HEK293 (cell line): ENCODE measurements at regions not wholly inside any gene's neighbourhood (a gene's known extent, or its start where the extent isn't known, plus 50 kb on each side); places are given as distances from the start of the nearest gene placed in this dataset.

Experiments
- ATF2 ChIP-seq: fragments of 450-650 bp; formaldehyde crosslinking; IDR thresholded peaks from 2 replicates; pipeline ENCODE4 v1.5.1; 2016; ENCODE audit warnings: missing biosample characterization, missing genetic modification characterization, low read depth
- HOXC10 ChIP-seq: sonication (generic); formaldehyde crosslinking; IDR thresholded peaks from 2 replicates; pipeline ENCODE4 v1.8.1; 2023; ENCODE audit warnings: mild to moderate bottlenecking, missing genetic modification reagents
- ZNF114 ChIP-seq: fragments of 450-650 bp; formaldehyde crosslinking; IDR thresholded peaks from 2 replicates; pipeline ENCODE4 v1.5.0; 2017; ENCODE audit warnings: missing biosample characterization, missing genetic modification characterization
- ZNF19 ChIP-seq: fragments of 450-650 bp; formaldehyde crosslinking; IDR thresholded peaks from 2 replicates; pipeline ENCODE4; 2016; ENCODE audit warnings: missing biosample characterization, missing genetic modification characterization, low read depth
- ZNF335 ChIP-seq: fragments of 450-650 bp; formaldehyde crosslinking; conservative IDR thresholded peaks from 2 replicates; pipeline ENCODE4 v1.5.1; 2016; ENCODE audit warnings: missing biosample characterization, missing genetic modification characterization
- ZNF350 ChIP-seq: fragments of 450-650 bp; formaldehyde crosslinking; IDR thresholded peaks from 2 replicates; pipeline ENCODE4 v1.5.0; 2017; ENCODE audit warnings: missing biosample characterization, mild to moderate bottlenecking, missing genetic modification characterization
- ZNF391 ChIP-seq: fragments of 450-650 bp; formaldehyde crosslinking; IDR thresholded peaks from 2 replicates; pipeline ENCODE4 v1.5.1; 2016; ENCODE audit warnings: low read depth, missing biosample characterization, missing genetic modification characterization, borderline replicate concordance
- ZNF423 ChIP-seq: fragments of 450-650 bp; formaldehyde crosslinking; IDR thresholded peaks from 2 replicates; pipeline ENCODE4 v1.5.1; 2016; ENCODE audit warnings: missing biosample characterization, missing genetic modification characterization
- TF ChIP-seq, protein P1 (sequence below): fragments of 450-650 bp; formaldehyde crosslinking; IDR thresholded peaks from 2 replicates; pipeline ENCODE4 v1.5.1; 2016; ENCODE audit warnings: missing biosample characterization, missing genetic modification characterization

DNA sequence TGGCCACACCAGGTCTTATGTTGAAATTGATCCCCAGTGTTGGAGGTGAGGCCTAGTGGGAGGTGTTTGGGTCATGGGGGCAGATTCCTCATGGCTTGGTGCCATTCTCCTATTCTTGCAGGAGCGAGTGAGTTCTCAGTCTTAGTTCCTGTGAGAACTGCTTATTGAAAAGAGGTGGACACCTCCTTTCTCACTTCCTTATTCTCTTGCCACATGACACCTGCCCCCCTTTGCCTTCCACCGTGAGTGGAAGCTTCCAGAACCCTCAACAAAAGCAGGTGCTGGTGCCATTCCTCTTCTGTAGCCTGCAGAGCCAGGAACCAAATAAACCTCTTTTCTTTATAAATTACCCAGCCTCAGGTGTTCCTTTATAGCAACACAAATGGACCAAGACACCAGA lies 318.1 kb upstream of the MCTP2 start:
- TF ChIP-seq ZNF19 (no peak), ZNF335 (tag by site-specific recombination) (no peak), HOXC10 (no peak), ATF2 (tag by site-specific recombination) (no peak), ZNF114 (no peak), ZNF423 (no peak), ZNF391 (tag by site-specific recombination) (no peak), ZNF350 (tag by site-specific recombination) (no peak)
- TF ChIP-seq, protein P1, sequence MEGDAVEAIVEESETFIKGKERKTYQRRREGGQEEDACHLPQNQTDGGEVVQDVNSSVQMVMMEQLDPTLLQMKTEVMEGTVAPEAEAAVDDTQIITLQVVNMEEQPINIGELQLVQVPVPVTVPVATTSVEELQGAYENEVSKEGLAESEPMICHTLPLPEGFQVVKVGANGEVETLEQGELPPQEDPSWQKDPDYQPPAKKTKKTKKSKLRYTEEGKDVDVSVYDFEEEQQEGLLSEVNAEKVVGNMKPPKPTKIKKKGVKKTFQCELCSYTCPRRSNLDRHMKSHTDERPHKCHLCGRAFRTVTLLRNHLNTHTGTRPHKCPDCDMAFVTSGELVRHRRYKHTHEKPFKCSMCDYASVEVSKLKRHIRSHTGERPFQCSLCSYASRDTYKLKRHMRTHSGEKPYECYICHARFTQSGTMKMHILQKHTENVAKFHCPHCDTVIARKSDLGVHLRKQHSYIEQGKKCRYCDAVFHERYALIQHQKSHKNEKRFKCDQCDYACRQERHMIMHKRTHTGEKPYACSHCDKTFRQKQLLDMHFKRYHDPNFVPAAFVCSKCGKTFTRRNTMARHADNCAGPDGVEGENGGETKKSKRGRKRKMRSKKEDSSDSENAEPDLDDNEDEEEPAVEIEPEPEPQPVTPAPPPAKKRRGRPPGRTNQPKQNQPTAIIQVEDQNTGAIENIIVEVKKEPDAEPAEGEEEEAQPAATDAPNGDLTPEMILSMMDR, result no peak
